Right lobe of liver (tissue), 6 donors: ENCODE measurements at regions not wholly inside any gene's neighbourhood (a gene's known extent, or its start where the extent isn't known, plus 50 kb on each side); places are given as distances from the start of the nearest gene placed in this dataset.
"Not testable (repeated sequence)": the region's sequence is repeated elsewhere in the genome, so short reads cannot be mapped to it uniquely, and the experiment has no call there.

Source experiments
- ATAC-seq, 4 donors: fragments of 200-7000 bp; cut with Tn5 transposase; one replicate each; pipeline ENCODE4 v1.9.1; 2020; ENCODE audit warnings: mild to moderate bottlenecking in 4 of 4, moderate library complexity in 4 of 4
- DNase-seq, 3 donors: peaks; one replicate each; pipeline ENCODE4 v3.0.0-alpha.2; 2020
- H3K27ac ChIP-seq, 3 donors: fragments of 200-600 bp; one replicate each; pipeline ENCODE4 v1.8.0; 2022
- H3K27me3 ChIP-seq, 2 donors: fragments of 200-600 bp; one replicate each; pipeline ENCODE4 v1.8.0; 2022
- H3K36me3 ChIP-seq, 4 donors: fragments of 200-600 bp; sonication (generic) in 1 of 4; one replicate each; pipeline versions ENCODE4 v1.5.1 to v1.8.0; 2017 to 2022; ENCODE audit warnings: control low read depth in 1 of 4
- H3K4me1 ChIP-seq, 4 donors: fragments of 200-600 bp; sonication (generic) in 1 of 4; one replicate each; pipeline versions ENCODE4 v1.5.1 to v1.8.0; 2017 to 2022; ENCODE audit warnings: control low read depth in 1 of 4
- H3K4me3 ChIP-seq, 3 donors: fragments of 200-600 bp; one replicate each; pipeline ENCODE4 v1.8.0; 2022
- H3K9me3 ChIP-seq, 4 donors: fragments of 200-600 bp; sonication (generic) in 1 of 4; one replicate each; pipeline versions ENCODE4 v1.5.1 to v1.8.0; 2017 to 2022; ENCODE audit warnings: control low read depth in 1 of 4
- WGBS: methylation state at CpG from one replicate; pipeline ENCODE4 v1.1.6; 2018; ENCODE audit warnings: low coverage, low lambda C conversion rate; ENCODE audit not compliant: insufficient coverage; ENCODE audit errors: missing lambda C conversion rate; 5-methylcytosine and 5-hydroxymethylcytosine counted together
- intact Hi-C, 2 donors: fragments of 100-400 bp; cut with DNase I; formaldehyde crosslinking; loops; one replicate each; pipeline versions ENCODE4 v1.11.2 to v1.14.1; 2022
- donor health status: DM: no; HTN: yes; CAD: no.
- donor health status: DM: no; HTN: no; CAD: no.
- donor health status: DM: no; HTN: no; CAD: no.
- donor health status: DM: no; HTN: yes; CAD: no.
- donor health status: DM: no; HTN: yes; CAD: no.

- DNase-seq, H3K27ac ChIP-seq, H3K36me3 ChIP-seq, H3K4me3 ChIP-seq, intact Hi-C loops, ATAC-seq, H3K9me3 ChIP-seq, H3K27me3 ChIP-seq, H3K4me1 ChIP-seq: not testable (repeated sequence)
- WGBS = 59% methylated on average over 23 of the region's 23 CpGs
Observed at GRCh38 chr16:46395391-46395921, 225.7 kb downstream of the SHCBP1 start.

- H3K4me1 ChIP-seq, H3K27me3 ChIP-seq, intact Hi-C loops, H3K9me3 ChIP-seq, H3K4me3 ChIP-seq, DNase-seq, ATAC-seq, H3K36me3 ChIP-seq, H3K27ac ChIP-seq: not testable (repeated sequence)
- 53% methylated on average over 17 of the region's 17 CpGs for WGBS
Observed at GRCh38 chr16:46394963-46395362, 226.2 kb downstream of the SHCBP1 start.

DNA sequence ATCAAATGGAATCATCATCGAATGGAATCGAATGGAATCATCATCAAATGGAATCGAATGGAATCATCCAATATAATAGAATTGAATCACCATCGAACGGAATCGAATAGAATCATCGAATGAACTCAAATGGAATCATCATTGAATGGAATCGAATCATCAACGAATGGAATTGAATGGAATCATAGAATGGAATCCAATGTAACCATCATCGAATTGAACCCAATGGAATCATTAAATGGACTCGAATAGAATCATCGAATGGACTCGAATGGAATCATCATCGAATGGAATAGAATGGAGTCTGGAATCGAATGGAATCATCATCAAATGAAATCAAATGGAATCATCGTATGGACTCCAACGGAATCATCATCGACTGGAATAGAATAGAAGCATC is 227.0 kb downstream of the SHCBP1 start:
- H3K4me3 ChIP-seq, intact Hi-C loops, DNase-seq, H3K4me1 ChIP-seq, H3K27ac ChIP-seq, ATAC-seq, H3K36me3 ChIP-seq, H3K27me3 ChIP-seq: not testable (repeated sequence)
- peaks cover 0 to 11% (median 0%) of the 10 kb centered on the region in 4 donors for H3K9me3 ChIP-seq
- WGBS = 57% methylated on average over 18 of the region's 18 CpGs

DNA sequence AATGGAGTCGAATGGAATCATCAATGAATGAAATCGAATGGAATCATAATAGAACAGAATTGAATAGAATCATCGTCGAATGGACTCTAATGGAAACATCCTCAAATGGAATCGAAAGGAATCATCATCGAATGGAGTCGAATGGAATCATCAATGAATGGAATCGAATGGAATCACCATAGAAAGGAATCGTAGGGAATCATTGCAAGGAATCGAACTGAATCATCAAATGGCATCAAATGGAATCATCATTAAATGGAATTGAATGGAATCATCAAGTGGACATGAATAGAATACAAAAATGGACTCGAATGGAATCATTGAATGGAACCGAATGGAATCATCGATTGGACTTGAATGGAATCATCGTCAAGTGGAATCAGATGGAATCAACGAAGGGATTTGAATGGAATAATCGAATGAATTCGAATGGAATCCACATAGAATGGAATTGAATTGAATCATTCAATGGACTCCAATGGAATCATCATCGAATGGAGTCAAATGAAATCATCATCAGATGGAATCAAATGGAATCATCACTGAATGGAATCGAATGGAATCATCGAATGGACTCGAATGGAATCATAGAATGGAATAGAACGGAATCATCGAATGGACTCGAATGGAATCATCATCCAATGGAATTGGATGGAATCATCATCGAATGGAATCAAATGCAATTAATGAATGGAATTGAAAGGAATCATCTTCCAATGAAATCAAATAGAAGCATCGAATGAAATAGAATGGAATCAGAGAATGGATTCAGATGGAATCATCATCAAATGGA is 228.1 kb downstream of the SHCBP1 start:
- H3K27me3 ChIP-seq, DNase-seq, H3K4me3 ChIP-seq, intact Hi-C loops, H3K36me3 ChIP-seq, H3K4me1 ChIP-seq, H3K27ac ChIP-seq, ATAC-seq: not testable (repeated sequence)
- WGBS = 54% methylated on average over 25 of the region's 26 CpGs
- peaks cover 0 to 11% (median 0%) of the 10 kb centered on the region in 4 donors for H3K9me3 ChIP-seq

DNA sequence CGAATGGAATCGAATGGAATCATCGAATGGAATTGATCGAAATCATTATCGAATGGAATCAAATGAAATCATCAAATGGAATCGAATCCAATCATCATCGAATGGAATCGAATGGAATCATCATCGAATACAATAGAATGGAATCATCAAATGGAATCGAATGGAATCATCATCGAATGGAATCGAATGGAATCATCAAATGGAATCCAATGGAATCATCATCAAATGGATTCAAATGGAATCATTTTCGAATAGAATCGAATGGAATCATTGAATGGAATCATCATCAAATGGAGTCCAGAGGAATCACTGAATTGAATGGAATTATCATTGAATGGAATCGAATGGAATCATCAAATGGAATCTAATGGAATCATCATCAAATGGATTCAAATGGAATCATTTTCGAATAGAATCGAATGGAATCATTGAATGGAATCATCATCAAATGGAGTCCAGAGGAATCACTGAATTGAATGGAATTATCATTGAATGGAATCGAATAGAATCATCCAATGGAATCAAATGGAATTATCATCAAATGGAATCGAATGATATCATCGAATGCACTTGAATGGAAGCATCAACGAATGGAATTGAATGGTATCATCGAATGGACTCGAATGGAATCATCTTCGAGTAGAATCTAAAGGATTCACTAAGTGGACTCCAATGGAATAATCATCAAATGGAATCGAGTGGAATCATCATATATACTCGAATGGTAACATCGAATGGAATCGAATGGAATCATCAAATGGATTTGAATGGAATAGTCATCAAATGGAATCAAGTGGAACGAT is 230.3 kb downstream of the SHCBP1 start:
- intact Hi-C loops, ATAC-seq, DNase-seq, H3K27me3 ChIP-seq, H3K27ac ChIP-seq, H3K4me1 ChIP-seq, H3K36me3 ChIP-seq, H3K4me3 ChIP-seq: not testable (repeated sequence)
- H3K9me3 ChIP-seq = peaks cover 0 to 21% (median 0%) of the 10 kb centered on the region in 4 donors
- WGBS = 51% methylated on average over 29 of the region's 29 CpGs

DNA sequence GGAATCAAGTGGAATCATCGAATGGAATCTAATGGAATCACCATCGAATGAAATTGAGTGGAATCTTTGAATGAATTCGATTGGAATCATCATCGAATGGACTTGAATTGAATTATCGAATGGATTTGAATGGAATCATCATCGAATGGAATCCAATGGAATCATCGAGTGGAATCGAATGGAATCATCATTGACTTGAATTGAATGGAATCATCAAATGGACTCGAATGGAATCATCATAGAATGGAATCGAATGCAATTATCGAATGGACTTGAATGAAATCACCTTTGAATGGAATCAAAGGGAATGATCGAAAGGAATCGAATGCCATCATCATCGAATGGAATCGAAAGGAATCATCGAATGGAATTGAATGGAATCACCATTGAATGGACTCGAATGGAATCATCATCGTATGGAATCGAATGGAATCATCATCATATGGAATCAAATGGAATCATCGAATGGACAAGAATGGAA is 231.6 kb downstream of the SHCBP1 start:
- H3K27me3 ChIP-seq, intact Hi-C loops, H3K36me3 ChIP-seq, H3K4me1 ChIP-seq, ATAC-seq: not testable (repeated sequence)
- peak in 1 of 3 donors; percentile 82 for DNase-seq
- peaks cover 0 to 15% (median 0%) of the 10 kb centered on the region in 4 donors for H3K9me3 ChIP-seq
- H3K4me3 ChIP-seq = peak overlapping the region in 1 of 3 donors; percentile 0
- peak overlapping the region in 1 of 3 donors; percentile 0 for H3K27ac ChIP-seq
- WGBS = 50% methylated on average over 20 of the region's 20 CpGs

GRCh38 chr16:46388939-46389491 is 232.2 kb downstream of the SHCBP1 start:
- ATAC-seq, H3K27me3 ChIP-seq, intact Hi-C loops, H3K4me1 ChIP-seq, H3K36me3 ChIP-seq, DNase-seq, H3K27ac ChIP-seq, H3K4me3 ChIP-seq: not testable (repeated sequence)
- WGBS = 58% methylated on average over 27 of the region's 27 CpGs
- peaks cover 0 to 15% (median under 1%) of the 10 kb centered on the region in 4 donors for H3K9me3 ChIP-seq

- H3K9me3 ChIP-seq = peaks cover 0 to 15% (median under 1%) of the 10 kb centered on the region in 4 donors
- DNase-seq, H3K4me1 ChIP-seq, H3K27me3 ChIP-seq, ATAC-seq, H3K4me3 ChIP-seq, H3K27ac ChIP-seq, intact Hi-C loops, H3K36me3 ChIP-seq: not testable (repeated sequence)
- WGBS = 52% methylated on average over 16 of the region's 16 CpGs
Observed at GRCh38 chr16:46388354-46388753, 232.8 kb downstream of the SHCBP1 start.

GRCh38 chr16:46387720-46388119 is 233.5 kb downstream of the SHCBP1 start:
- DNase-seq = peak in 1 of 3 donors; percentile 73
- intact Hi-C loops, H3K36me3 ChIP-seq, H3K4me1 ChIP-seq, H3K27me3 ChIP-seq: not testable (repeated sequence)
- Histone ChIP-seq H3K27ac (peak overlapping the region in 1 of 3 donors; percentile 0), H3K9me3 (peaks cover 0 to 18% (median under 1%) of the 10 kb centered on the region in 4 donors), H3K4me3 (peak overlapping the region in 1 of 3 donors; percentile 0)
- 28% methylated on average over 15 of the region's 15 CpGs for WGBS
- peak; percentile 0 to 2 (median 1) for ATAC-seq

DNA sequence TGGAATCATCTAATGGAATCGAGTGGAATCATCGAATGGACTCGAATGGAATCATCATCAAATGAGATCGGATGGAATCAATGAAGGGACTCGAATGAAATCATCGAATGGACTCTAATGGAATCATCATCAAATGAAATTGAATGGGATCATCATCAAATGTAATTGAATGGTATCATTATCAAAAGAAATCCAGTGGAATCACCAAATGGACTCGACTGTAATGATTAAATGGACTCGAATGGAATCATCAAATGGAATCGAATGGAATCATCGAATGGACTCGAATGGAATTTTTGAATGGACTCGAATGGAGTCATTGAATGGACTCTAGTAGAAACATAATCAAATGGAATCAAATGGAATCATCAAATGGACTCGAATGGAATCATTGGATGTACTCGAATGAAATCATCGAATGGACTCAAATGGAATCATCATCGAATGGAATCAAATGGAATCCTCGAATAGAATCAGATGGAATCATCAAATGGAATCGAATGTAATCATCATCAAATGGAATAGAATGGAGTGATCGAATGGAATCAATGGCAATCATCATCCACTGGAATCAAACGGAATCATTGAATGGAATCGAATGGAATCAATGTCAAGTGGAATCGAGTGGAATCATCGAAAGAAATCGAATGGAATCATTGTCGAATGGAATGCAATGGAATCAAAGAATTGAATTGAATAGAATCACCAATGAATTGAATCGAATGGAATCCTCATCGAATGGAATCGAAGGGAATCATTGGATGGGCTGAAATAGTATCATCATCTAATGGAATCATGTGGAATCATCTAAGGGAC is 234.2 kb downstream of the SHCBP1 start:
- intact Hi-C loops, H3K4me3 ChIP-seq, H3K36me3 ChIP-seq, H3K27me3 ChIP-seq, H3K4me1 ChIP-seq, DNase-seq: not testable (repeated sequence)
- peak overlapping the region in 1 of 3 donors; percentile 0 for H3K27ac ChIP-seq
- peaks cover 0 to 18% (median under 1%) of the 10 kb centered on the region in 4 donors for H3K9me3 ChIP-seq
- 49% methylated on average over 28 of the region's 28 CpGs for WGBS
- peak; percentile 5 to 29 (median 10) for ATAC-seq
